GM23338 (cell line): ENCODE measurements at regions not wholly inside any gene's neighbourhood (a gene's known extent, or its start where the extent isn't known, plus 50 kb on each side); places are given as distances from the start of the nearest gene placed in this dataset.

ENCODE experiments used
- CREB1 ChIP-seq: fragments of 250-450 bp; sonication (Bioruptor Pico); IDR thresholded peaks from 2 replicates; pipeline ENCODE4 v1.5.0; 2020; ENCODE audit warnings: low read depth, mild to moderate bottlenecking, moderate library complexity
- CTCF ChIP-seq, 2 experiments: fragments of 200-600 bp in 1 of 2; sonication (generic) in 1 of 2; conservative IDR thresholded peaks; 2 replicates each; pipeline versions ENCODE4 v1.5.1 to v1.6.1; 2016 to 2017; ENCODE audit warnings: antibody characterized with exemption in 2 of 2, low read depth in 2 of 2, mild to moderate bottlenecking in 2 of 2, moderate library complexity in 1 of 2
- EZH2 ChIP-seq: fragments of 200-600 bp; sonication (generic); IDR thresholded peaks from one replicate; pipeline ENCODE4 v1.8.0; 2017; ENCODE audit warnings: antibody characterized with exemption, mild to moderate bottlenecking, low read depth; ENCODE audit not compliant: unreplicated experiment
- POLR2AphosphoS5 ChIP-seq: IDR thresholded peaks from 2 replicates; pipeline ENCODE4 v1.6.1; 2016; ENCODE audit warnings: antibody characterized with exemption, low read depth
- REST ChIP-seq: IDR thresholded peaks from one replicate; pipeline ENCODE4 v1.6.1; 2018; ENCODE audit warnings: antibody characterized with exemption; ENCODE audit not compliant: unreplicated experiment
- ZNF114 ChIP-seq: fragments of 250-450 bp; sonication (Bioruptor Pico); IDR thresholded peaks from 2 replicates; pipeline ENCODE4 v1.5.0; 2020; ENCODE audit warnings: mild to moderate bottlenecking, moderate library complexity

- TF ChIP-seq REST (no peak), CTCF (conservative IDR thresholded peaks at IDR 0.05; ENCODE audit: low read depth in 2 of 2) (no peak), EZH2 (no peak), CREB1 (CRISPR knock-in tag) (no peak), POLR2AphosphoS5 (no peak), ZNF114 (no peak)
Measured at GRCh38 chr2:16330571-16330970, 335.1 kb downstream of the CYRIA start.
